Astrocyte (in vitro differentiated cells and primary cell): ENCODE measurements at regions not wholly inside any gene's neighbourhood (a gene's known extent, or its start where the extent isn't known, plus 50 kb on each side); places are given as distances from the start of the nearest gene placed in this dataset.

Source experiments
- DNase-seq: peaks from one replicate; pipeline ENCODE4 v3.0.0-alpha.2; 2010; ENCODE audit warnings: low read depth
- FAIRE-seq: peaks from 2 replicates; lab custom pipeline; 2011; peaks lifted over from hg19 to GRCh38; lab: Jason Lieb, UNC
- H2AFZ ChIP-seq: 2 replicates; pipeline ENCODE4 v1.6.0; 2012; ENCODE audit warnings: low read depth, low read length, inconsistent platforms
- H3K27ac ChIP-seq: 2 replicates; pipeline ENCODE4 v1.5.1; 2011; ENCODE audit warnings: low read depth, low read length, inconsistent platforms
- H3K27me3 ChIP-seq: 2 replicates; pipeline ENCODE4 v1.6.0; 2011; ENCODE audit warnings: low read length, inconsistent platforms; ENCODE audit not compliant: insufficient read depth
- H3K36me3 ChIP-seq: 2 replicates; pipeline ENCODE4 v1.5.1; 2011; ENCODE audit warnings: low read length, inconsistent platforms; ENCODE audit not compliant: insufficient read depth
- H3K4me1 ChIP-seq: 2 replicates; pipeline ENCODE4 v1.5.1; 2011; ENCODE audit warnings: low read length, inconsistent platforms; ENCODE audit not compliant: insufficient read depth
- H3K4me2 ChIP-seq: 2 replicates; pipeline ENCODE4 v1.6.0; 2012; ENCODE audit warnings: low read length, inconsistent platforms
- H3K4me3 ChIP-seq: 2 replicates; pipeline ENCODE4 v1.5.1; 2011; ENCODE audit warnings: low read depth, mild to moderate bottlenecking, low read length, inconsistent platforms; ENCODE audit not compliant: insufficient read depth
- H3K79me2 ChIP-seq: 2 replicates; pipeline ENCODE4 v1.6.0; 2012; ENCODE audit warnings: mild to moderate bottlenecking, low read length, inconsistent platforms; ENCODE audit not compliant: insufficient read depth
- H3K9ac ChIP-seq: 2 replicates; pipeline ENCODE4 v1.6.0; 2012; ENCODE audit warnings: mild to moderate bottlenecking, low read length, inconsistent platforms
- H3K9me3 ChIP-seq: 2 replicates; pipeline ENCODE4 v1.5.1; 2012; ENCODE audit warnings: low read depth, mild to moderate bottlenecking, low read length, inconsistent platforms; ENCODE audit not compliant: insufficient read depth
- H4K20me1 ChIP-seq: 2 replicates; pipeline ENCODE4 v1.6.0; 2012; ENCODE audit warnings: low read length, inconsistent platforms; ENCODE audit not compliant: insufficient read depth
- H3K27ac Mint-ChIP-seq: one replicate; pipeline ENCODE4 v1.8.0; 2021; ENCODE audit warnings: mild to moderate bottlenecking, mixed read lengths; ENCODE audit not compliant: unreplicated experiment
- H3K27me3 Mint-ChIP-seq: one replicate; pipeline ENCODE4 v1.8.0; 2021; ENCODE audit warnings: low read depth, mixed read lengths; ENCODE audit not compliant: unreplicated experiment
- H3K36me3 Mint-ChIP-seq: one replicate; pipeline ENCODE4 v1.8.0; 2021; ENCODE audit warnings: low read depth, mixed read lengths; ENCODE audit not compliant: unreplicated experiment
- H3K4me1 Mint-ChIP-seq: one replicate; pipeline ENCODE4 v1.8.0; 2021; ENCODE audit warnings: low read depth, mixed read lengths; ENCODE audit not compliant: unreplicated experiment
- H3K4me3 Mint-ChIP-seq: one replicate; pipeline ENCODE4 v1.8.0; 2021; ENCODE audit warnings: mild to moderate bottlenecking, moderate library complexity, mixed read lengths; ENCODE audit not compliant: unreplicated experiment
- H3K9me3 Mint-ChIP-seq: one replicate; pipeline ENCODE4 v1.8.0; 2021; ENCODE audit warnings: mild to moderate bottlenecking, mixed read lengths; ENCODE audit not compliant: unreplicated experiment
- CTCF ChIP-seq: IDR thresholded peaks from 2 replicates; pipeline ENCODE4 v1.5.1; 2011; ENCODE audit warnings: low read depth, mild to moderate bottlenecking, inconsistent platforms, low read length, moderate library complexity; ENCODE audit not compliant: insufficient read depth
- EZH2 ChIP-seq: IDR thresholded peaks from 2 replicates; pipeline ENCODE4 v1.6.1; 2012; ENCODE audit warnings: mild to moderate bottlenecking, low read length, inconsistent platforms; ENCODE audit not compliant: insufficient read depth

- H3K4me2 ChIP-seq, result no peak overlapping the region
- H4K20me1 ChIP-seq, result no peaks in the 10 kb centered on the region
- no peak overlapping the region for H3K4me3 Mint-ChIP-seq
- H3K4me3 ChIP-seq, result no peak overlapping the region
- H3K79me2 ChIP-seq, result no peaks in the 10 kb centered on the region
- TF ChIP-seq EZH2 (no peak), CTCF (no peak)
- peaks cover 10% of the 10 kb centered on the region for H3K9me3 Mint-ChIP-seq
- no peak overlapping the region for H3K27ac ChIP-seq
- no peak for FAIRE-seq
- H3K27me3 ChIP-seq, result no peaks in the 10 kb centered on the region
- peaks cover 17% of the 10 kb centered on the region for H3K27me3 Mint-ChIP-seq
- H2AFZ ChIP-seq, result no peak overlapping the region
- H3K4me1 Mint-ChIP-seq, result peaks cover 7% of the 10 kb centered on the region
- no peak for DNase-seq
- H3K36me3 Mint-ChIP-seq, result peaks cover 1% of the 10 kb centered on the region
- H3K4me1 ChIP-seq, result no peaks in the 10 kb centered on the region
- no peak overlapping the region for H3K27ac Mint-ChIP-seq
- H3K9me3 ChIP-seq, result peaks cover 5% of the 10 kb centered on the region
- H3K9ac ChIP-seq, result no peak overlapping the region
- H3K36me3 ChIP-seq, result no peaks in the 10 kb centered on the region
Observed at GRCh38 chr5:175027390-175027789, 303.0 kb downstream of the MSX2 start.

- Histone ChIP-seq H3K9me3 (peaks cover 2% of the 10 kb centered on the region), H3K27me3 (no peaks in the 10 kb centered on the region), H4K20me1 (no peaks in the 10 kb centered on the region), H2AFZ (no peak overlapping the region), H3K4me3 (no peak overlapping the region), H3K27ac (no peak overlapping the region), H3K4me2 (no peak overlapping the region), H3K36me3 (no peaks in the 10 kb centered on the region), H3K79me2 (no peaks in the 10 kb centered on the region), H3K4me1 (no peaks in the 10 kb centered on the region), H3K9ac (no peak overlapping the region)
- Mint-ChIP-seq H3K9me3 (peaks cover 10% of the 10 kb centered on the region), H3K4me1 (peaks cover 7% of the 10 kb centered on the region), H3K4me3 (no peak overlapping the region), H3K27me3 (peaks cover 15% of the 10 kb centered on the region), H3K36me3 (peaks cover 1% of the 10 kb centered on the region), H3K27ac (no peak overlapping the region)
- FAIRE-seq, result no peak
- TF ChIP-seq EZH2 (no peak), CTCF (no peak)
- peak; percentile 10 for DNase-seq
Observed at GRCh38 chr5:175025077-175025476, 300.7 kb downstream of the MSX2 start.

GRCh38 chr5:175021841-175022625, 297.7 kb downstream of the MSX2 start:
- no peak overlapping the region for H3K9ac ChIP-seq
- FAIRE-seq (no peak), DNase-seq (no peak)
- no peaks in the 10 kb centered on the region for H3K27me3 ChIP-seq
- no peaks in the 10 kb centered on the region for H4K20me1 ChIP-seq
- H3K4me1 ChIP-seq, result no peaks in the 10 kb centered on the region
- no peak overlapping the region for H3K27ac ChIP-seq
- H3K27me3 Mint-ChIP-seq, result peaks cover 12% of the 10 kb centered on the region
- no peak overlapping the region for H3K4me3 ChIP-seq
- no peaks in the 10 kb centered on the region for H3K79me2 ChIP-seq
- H3K4me1 Mint-ChIP-seq, result peaks cover 7% of the 10 kb centered on the region
- TF ChIP-seq CTCF (no peak), EZH2 (no peak)
- no peak overlapping the region for H2AFZ ChIP-seq
- peaks cover 10% of the 10 kb centered on the region for H3K9me3 Mint-ChIP-seq
- no peak overlapping the region for H3K4me2 ChIP-seq
- H3K9me3 ChIP-seq, result peaks cover 2% of the 10 kb centered on the region
- no peak overlapping the region for H3K4me3 Mint-ChIP-seq
- H3K36me3 ChIP-seq, result no peaks in the 10 kb centered on the region
- peak overlapping the region; percentile 22 for H3K27ac Mint-ChIP-seq
- peaks cover 1% of the 10 kb centered on the region for H3K36me3 Mint-ChIP-seq
